ENCODE measurements at regions not wholly inside any gene's neighbourhood (a gene's known extent, or its start where the extent isn't known, plus 50 kb on each side); places are given as distances from the start of the nearest gene placed in this dataset.
"Not testable (repeated sequence)": the region's sequence is repeated elsewhere in the genome, so short reads cannot be mapped to it uniquely, and the experiment has no call there.

DNA sequence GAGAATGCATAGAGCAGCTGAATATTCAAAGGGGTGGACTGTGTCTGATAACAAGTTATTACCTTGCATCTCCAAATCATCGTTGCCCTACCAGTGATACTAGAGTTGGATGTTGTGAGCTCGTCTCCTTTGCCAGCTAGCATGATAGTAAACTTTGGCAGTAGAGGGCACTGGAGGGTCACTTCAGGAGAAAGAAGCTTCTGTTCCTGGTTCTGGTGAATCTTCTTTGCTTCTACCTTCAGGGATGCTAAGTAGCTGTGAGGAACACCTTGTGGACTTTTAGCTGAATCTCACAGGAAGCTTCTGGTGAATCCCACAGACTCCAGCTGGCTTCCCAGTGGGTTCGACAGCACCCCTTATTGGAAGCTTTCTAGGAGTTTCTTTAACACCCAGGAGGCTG, 626.6 kb upstream of the SGCD start:
- peak; percentile 21 for DNase-seq (ENCODE audit: low spot score)

- no peak for DNase-seq (ENCODE audit: low spot score)
Measured at GRCh38 chr5:155711882-155712281, 615.1 kb upstream of the SGCD start.

GRCh38 chr5:155714435-155714834, 612.5 kb upstream of the SGCD start:
- not testable (repeated sequence) for DNase-seq (ENCODE audit: low spot score)

GRCh38 chr5:155726267-155726666, 600.7 kb upstream of the SGCD start:
- DNase-seq (ENCODE audit: low spot score): no peak

DNA sequence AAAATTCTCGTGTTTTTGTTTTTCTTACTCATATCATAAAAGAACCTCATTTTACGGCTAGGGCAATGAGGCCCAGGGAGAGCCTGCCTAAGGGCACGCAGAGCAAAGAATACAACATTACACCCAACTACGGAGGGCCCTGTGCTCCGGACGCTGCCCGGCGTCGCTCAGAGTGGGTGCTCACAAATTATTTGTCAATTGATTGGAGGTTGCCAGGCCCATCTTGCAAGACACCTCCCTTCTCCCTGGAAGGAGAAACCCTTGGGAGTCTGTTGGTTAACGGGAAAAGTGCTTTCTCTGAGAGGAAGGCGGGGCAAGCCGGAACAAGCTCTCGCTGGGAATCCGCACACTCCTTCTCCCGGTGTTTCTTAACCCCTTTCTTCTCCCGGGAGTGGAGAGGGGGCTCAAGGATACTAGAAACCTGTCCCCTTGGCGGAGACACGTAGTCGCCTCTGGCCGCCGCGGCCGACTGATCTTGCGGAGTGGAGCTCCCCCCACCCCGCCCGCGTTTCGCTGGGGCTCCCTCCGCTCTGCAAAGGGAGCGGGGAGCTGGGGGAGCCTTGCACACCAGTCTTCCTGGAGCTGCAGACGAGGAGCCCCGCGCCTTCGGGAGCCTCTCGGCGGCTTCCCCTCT, 599.3 kb upstream of the SGCD start:
- DNase-seq (ENCODE audit: low spot score): no peak

DNA sequence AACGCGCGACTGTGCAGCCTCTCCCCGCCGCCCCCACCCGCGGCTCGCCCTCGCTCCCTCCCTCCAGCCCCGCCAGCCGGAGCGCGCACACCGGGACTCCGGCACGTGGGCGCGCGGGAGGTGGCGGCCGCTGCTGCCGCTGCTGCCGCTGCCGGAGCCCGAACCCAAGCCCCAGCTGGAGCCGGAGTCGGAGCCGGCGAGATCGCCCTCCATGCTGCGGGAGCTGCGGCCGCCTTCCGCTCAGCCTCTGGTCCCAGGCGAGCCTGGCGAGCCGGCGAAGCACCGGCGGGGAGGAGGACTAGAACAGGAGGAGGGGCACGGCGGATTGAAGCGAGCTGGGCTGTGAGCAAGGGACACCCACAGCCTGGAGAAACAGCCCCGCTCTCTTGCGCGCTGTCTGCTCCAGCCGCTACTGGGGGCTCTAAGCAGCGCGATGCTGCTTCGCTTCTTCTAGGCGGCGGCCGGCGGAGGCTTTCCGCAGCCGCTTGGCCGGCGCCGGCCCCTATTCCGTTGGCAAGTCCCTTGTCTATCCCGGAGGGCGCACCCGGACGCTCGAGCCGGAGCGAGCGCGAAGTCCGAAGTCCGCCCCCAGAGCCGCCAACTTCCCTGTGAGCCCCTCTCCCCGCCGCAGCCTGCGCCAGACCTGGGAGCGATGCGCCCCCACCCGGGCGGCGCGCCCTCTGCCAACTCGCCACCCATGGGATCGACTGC, 598.7 kb upstream of the SGCD start:
- no peak for DNase-seq (ENCODE audit: low spot score)

- no peak for DNase-seq (ENCODE audit: low spot score)
Measured at GRCh38 chr5:155728857-155729683, 597.9 kb upstream of the SGCD start.

- no peak for DNase-seq (ENCODE audit: low spot score)
Measured at GRCh38 chr5:155729684-155730059, 597.3 kb upstream of the SGCD start.

DNA sequence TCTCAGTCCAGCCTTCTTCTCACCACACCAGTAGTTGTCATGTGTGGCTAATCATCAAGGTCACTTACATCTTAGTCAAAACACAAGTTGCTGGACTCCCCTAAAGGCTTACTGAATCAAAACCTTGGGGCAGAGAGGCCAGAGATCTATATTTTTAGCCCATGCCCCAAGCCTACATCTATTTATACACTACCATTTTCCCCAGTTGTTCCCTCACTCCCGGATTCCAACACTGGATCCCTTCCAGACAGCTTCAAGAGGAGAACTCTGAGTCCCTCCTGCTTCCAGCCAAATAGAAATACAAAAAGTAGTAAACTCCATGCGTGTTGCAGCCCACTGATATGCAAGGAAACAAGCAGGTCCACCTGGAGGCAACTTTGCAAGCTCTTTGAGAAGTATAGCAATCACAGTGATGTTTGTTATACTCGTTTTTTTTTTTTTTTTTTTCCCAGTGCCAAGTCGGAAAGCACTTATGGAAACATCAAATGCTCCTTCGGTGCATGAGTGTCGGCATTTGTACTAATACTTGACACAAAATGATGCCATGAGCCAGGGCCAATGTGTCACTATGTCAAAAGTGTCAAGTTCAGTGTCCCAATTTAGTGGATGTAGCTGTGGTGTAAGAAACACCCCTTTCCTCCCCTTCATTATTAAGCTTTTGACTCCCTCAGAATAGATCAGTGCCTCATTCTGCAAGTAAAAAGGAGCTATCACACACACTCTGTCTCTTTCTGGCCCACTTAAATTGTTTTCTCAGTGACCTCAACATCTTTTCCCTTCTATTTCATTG, 594.2 kb upstream of the SGCD start:
- no peak for DNase-seq (ENCODE audit: low spot score)

- DNase-seq (ENCODE audit: low spot score): no peak
Measured at GRCh38 chr5:155733935-155734334, 593.0 kb upstream of the SGCD start.

GRCh38 chr5:155735388-155735787, 591.6 kb upstream of the SGCD start:
- DNase-seq (ENCODE audit: low spot score): no peak

- no peak for DNase-seq (ENCODE audit: low spot score)
Measured at GRCh38 chr5:155738616-155739015, 588.3 kb upstream of the SGCD start.

- DNase-seq (ENCODE audit: low spot score): no peak
Measured at GRCh38 chr5:155746367-155747038, 580.5 kb upstream of the SGCD start.

DNA sequence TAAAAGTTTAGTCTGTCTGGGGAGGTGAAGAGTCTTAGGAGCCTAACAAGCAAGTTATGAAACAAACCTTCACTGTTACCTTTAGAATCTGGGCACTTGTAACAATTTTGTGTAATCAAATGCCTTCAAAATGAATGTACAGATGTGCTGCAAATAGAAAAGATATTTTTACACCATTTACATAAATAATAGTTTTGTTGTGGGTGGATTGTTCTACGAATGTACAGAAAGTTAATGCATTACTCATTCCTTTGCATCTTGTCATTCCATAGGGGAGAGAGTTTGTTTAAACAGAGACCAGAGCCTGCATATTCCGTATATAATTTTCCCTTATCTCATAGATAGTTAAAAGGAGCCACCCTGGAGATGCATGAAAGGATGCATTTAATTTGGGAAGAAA, 576.9 kb upstream of the SGCD start:
- DNase-seq (ENCODE audit: low spot score): no peak

DNA sequence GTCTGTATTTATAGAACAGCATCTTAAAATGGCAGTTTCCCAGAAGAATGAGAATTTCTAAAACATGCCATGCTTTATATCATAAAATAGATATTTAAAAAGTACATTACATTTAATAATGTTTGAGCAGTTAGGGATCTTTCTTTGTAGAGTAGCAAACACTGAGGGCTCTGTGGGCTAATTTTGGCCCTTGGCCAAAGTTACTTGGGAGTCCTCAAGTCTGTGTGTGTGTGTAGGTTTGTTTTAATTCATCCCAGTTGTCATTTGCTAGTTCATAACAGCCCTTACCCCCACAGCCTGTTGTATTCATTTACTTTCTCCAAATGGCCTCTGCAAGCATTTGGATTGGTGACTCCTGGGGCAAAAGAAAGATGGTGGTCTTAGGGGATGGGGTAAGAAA, 576.4 kb upstream of the SGCD start:
- no peak for DNase-seq (ENCODE audit: low spot score)

GRCh38 chr5:155753943-155754581, 572.9 kb upstream of the SGCD start:
- DNase-seq (ENCODE audit: low spot score): no peak

GRCh38 chr5:155759252-155759651, 567.7 kb upstream of the SGCD start:
- no peak for DNase-seq (ENCODE audit: low spot score)

GRCh38 chr5:155759984-155760383, 567.0 kb upstream of the SGCD start:
- DNase-seq (ENCODE audit: low spot score): no peak

GRCh38 chr5:155761502-155761901, 565.5 kb upstream of the SGCD start:
- DNase-seq (ENCODE audit: low spot score): no peak

GRCh38 chr5:155765715-155766114, 561.2 kb upstream of the SGCD start:
- DNase-seq (ENCODE audit: low spot score): no peak

- DNase-seq (ENCODE audit: low spot score): no peak
Measured at GRCh38 chr5:155767470-155767869, 559.5 kb upstream of the SGCD start.
